ENCODE measurements at regions not wholly inside any gene's neighbourhood (a gene's known extent, or its start where the extent isn't known, plus 50 kb on each side); places are given as distances from the start of the nearest gene placed in this dataset.

DNA sequence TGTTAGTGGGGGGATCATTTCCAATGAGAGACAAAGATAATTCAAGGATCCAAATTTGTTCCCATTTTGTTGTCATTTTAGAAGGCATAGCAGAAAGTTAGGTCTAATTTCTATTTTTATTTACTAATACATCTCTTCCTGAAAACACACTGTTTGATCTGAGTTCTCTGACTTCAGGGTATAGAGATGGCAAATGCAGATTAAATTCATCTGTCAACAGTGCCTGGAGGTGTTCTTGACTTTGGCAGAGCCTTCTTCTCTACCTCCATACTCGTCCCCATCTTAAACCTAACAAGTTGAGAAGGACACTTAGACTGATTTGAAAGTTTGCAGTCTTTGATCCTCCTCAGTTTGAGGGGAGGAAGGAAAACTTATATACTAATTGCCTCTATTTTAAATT, 308.2 kb downstream of the SOX2 start:
- H3K4me1 ChIP-seq (ENCODE audit: control insufficient read depth in 4 of 4, insufficient read depth in 4 of 4, low read length in 3 of 4), result no peaks in the 10 kb centered on the region
- H3K9me3 ChIP-seq (ENCODE audit: control insufficient read depth in 4 of 4, low read length in 3 of 4), result no peaks in the 10 kb centered on the region
- no peak overlapping the region for H3K9ac ChIP-seq (ENCODE audit: low read depth in 1 of 2, low read length in 2 of 2)
- no peaks in the 10 kb centered on the region for H3K36me3 ChIP-seq (ENCODE audit: control insufficient read depth in 4 of 4, insufficient read depth in 3 of 4, low read depth in 1 of 4, low read length in 3 of 4)
- 54% methylated on average over 1 of the region's 1 CpG for WGBS
- peaks cover 0 to 3% (median 0%) of the 10 kb centered on the region in 4 donors for H3K27me3 ChIP-seq (ENCODE audit: control insufficient read depth in 4 of 4, insufficient read depth in 4 of 4, low read length in 3 of 4)
- no peak for DNase-seq (ENCODE audit: low spot score)
- no peak overlapping the region for H3K4me3 ChIP-seq (ENCODE audit: low read depth in 1 of 3, low read length in 3 of 3)
- no peak overlapping the region for H3K27ac ChIP-seq (ENCODE audit: low read depth in 1 of 2, low read length in 2 of 2)
- TF ChIP-seq, protein P1, sequence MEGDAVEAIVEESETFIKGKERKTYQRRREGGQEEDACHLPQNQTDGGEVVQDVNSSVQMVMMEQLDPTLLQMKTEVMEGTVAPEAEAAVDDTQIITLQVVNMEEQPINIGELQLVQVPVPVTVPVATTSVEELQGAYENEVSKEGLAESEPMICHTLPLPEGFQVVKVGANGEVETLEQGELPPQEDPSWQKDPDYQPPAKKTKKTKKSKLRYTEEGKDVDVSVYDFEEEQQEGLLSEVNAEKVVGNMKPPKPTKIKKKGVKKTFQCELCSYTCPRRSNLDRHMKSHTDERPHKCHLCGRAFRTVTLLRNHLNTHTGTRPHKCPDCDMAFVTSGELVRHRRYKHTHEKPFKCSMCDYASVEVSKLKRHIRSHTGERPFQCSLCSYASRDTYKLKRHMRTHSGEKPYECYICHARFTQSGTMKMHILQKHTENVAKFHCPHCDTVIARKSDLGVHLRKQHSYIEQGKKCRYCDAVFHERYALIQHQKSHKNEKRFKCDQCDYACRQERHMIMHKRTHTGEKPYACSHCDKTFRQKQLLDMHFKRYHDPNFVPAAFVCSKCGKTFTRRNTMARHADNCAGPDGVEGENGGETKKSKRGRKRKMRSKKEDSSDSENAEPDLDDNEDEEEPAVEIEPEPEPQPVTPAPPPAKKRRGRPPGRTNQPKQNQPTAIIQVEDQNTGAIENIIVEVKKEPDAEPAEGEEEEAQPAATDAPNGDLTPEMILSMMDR (IDR thresholded peaks at IDR 0.05; ENCODE audit: low read depth, low read length, missing input control), result no peak
- TF ChIP-seq, protein P2, sequence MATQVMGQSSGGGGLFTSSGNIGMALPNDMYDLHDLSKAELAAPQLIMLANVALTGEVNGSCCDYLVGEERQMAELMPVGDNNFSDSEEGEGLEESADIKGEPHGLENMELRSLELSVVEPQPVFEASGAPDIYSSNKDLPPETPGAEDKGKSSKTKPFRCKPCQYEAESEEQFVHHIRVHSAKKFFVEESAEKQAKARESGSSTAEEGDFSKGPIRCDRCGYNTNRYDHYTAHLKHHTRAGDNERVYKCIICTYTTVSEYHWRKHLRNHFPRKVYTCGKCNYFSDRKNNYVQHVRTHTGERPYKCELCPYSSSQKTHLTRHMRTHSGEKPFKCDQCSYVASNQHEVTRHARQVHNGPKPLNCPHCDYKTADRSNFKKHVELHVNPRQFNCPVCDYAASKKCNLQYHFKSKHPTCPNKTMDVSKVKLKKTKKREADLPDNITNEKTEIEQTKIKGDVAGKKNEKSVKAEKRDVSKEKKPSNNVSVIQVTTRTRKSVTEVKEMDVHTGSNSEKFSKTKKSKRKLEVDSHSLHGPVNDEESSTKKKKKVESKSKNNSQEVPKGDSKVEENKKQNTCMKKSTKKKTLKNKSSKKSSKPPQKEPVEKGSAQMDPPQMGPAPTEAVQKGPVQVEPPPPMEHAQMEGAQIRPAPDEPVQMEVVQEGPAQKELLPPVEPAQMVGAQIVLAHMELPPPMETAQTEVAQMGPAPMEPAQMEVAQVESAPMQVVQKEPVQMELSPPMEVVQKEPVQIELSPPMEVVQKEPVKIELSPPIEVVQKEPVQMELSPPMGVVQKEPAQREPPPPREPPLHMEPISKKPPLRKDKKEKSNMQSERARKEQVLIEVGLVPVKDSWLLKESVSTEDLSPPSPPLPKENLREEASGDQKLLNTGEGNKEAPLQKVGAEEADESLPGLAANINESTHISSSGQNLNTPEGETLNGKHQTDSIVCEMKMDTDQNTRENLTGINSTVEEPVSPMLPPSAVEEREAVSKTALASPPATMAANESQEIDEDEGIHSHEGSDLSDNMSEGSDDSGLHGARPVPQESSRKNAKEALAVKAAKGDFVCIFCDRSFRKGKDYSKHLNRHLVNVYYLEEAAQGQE (IDR thresholded peaks at IDR 0.05), result no peak
- TF ChIP-seq TAF1 (conservative IDR thresholded peaks at IDR 0.05), result no peak
- no peak for TF ChIP-seq FOXA2 (IDR thresholded peaks at IDR 0.05)
- no peak for TF ChIP-seq HNF4A (conservative IDR thresholded peaks at IDR 0.05)
- no peak for TF ChIP-seq GABPA (IDR thresholded peaks at IDR 0.05 in 1 of 2, conservative IDR thresholded peaks at IDR 0.05 in 1 of 2)
- no peak for TF ChIP-seq SP1 (IDR thresholded peaks at IDR 0.05)
- TF ChIP-seq JUND (IDR thresholded peaks at IDR 0.05), result no peak
- TF ChIP-seq, protein P3, sequence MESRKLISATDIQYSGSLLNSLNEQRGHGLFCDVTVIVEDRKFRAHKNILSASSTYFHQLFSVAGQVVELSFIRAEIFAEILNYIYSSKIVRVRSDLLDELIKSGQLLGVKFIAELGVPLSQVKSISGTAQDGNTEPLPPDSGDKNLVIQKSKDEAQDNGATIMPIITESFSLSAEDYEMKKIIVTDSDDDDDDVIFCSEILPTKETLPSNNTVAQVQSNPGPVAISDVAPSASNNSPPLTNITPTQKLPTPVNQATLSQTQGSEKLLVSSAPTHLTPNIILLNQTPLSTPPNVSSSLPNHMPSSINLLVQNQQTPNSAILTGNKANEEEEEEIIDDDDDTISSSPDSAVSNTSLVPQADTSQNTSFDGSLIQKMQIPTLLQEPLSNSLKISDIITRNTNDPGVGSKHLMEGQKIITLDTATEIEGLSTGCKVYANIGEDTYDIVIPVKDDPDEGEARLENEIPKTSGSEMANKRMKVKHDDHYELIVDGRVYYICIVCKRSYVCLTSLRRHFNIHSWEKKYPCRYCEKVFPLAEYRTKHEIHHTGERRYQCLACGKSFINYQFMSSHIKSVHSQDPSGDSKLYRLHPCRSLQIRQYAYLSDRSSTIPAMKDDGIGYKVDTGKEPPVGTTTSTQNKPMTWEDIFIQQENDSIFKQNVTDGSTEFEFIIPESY (IDR thresholded peaks at IDR 0.05), result no peak
- no peak for TF ChIP-seq RAD21 (IDR thresholded peaks at IDR 0.05)

DNA sequence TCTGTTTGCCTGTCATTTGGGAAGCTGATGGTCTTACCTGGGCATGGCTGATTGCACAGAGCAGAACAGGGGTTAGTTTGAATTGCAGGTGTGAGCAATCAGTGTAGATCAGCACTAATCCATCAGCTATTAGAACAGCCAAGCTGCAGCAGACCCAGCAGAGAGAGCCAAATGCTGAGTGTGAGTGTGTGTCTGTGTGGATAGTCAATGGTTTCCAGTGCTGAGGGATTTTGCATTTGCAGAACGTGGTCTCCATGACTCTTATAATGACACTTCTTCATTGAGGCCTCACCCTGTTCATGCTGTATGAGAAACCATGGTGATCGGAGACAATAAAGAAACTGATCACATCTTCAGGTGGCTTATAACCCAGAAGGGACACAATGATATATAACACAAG, 312.1 kb downstream of the SOX2 start:
- H3K4me1 ChIP-seq (ENCODE audit: control insufficient read depth in 4 of 4, insufficient read depth in 4 of 4, low read length in 3 of 4), result no peaks in the 10 kb centered on the region
- no peak overlapping the region for H3K27ac ChIP-seq (ENCODE audit: low read depth in 1 of 2, low read length in 2 of 2)
- TF ChIP-seq YY1 (IDR thresholded peaks at IDR 0.05) (no peak), GABPA (IDR thresholded peaks at IDR 0.05 in 1 of 2, conservative IDR thresholded peaks at IDR 0.05 in 1 of 2) (no peak), FOXA1 (IDR thresholded peaks at IDR 0.05) (no peak), JUND (IDR thresholded peaks at IDR 0.05) (no peak), RXRA (IDR thresholded peaks at IDR 0.05) (no peak), EGR1 (IDR thresholded peaks at IDR 0.05; ENCODE audit: low read depth in 2 of 2) (no peak), NR2F2 (IDR thresholded peaks at IDR 0.05) (no peak), FOXA2 (IDR thresholded peaks at IDR 0.05) (no peak), TAF1 (conservative IDR thresholded peaks at IDR 0.05) (no peak)
- TF ChIP-seq, protein P2 (IDR thresholded peaks at IDR 0.05), result no peak
- TF ChIP-seq, protein P3 (IDR thresholded peaks at IDR 0.05), result no peak
- no peak overlapping the region for H3K4me3 ChIP-seq (ENCODE audit: low read depth in 1 of 3, low read length in 3 of 3)
- H3K36me3 ChIP-seq (ENCODE audit: control insufficient read depth in 4 of 4, insufficient read depth in 3 of 4, low read depth in 1 of 4, low read length in 3 of 4), result no peaks in the 10 kb centered on the region
- no peak overlapping the region for H3K9ac ChIP-seq (ENCODE audit: low read depth in 1 of 2, low read length in 2 of 2)
- no peak for DNase-seq (ENCODE audit: low spot score)
- 66% methylated on average over 2 of the region's 2 CpGs for WGBS
- no peaks in the 10 kb centered on the region for H3K9me3 ChIP-seq (ENCODE audit: control insufficient read depth in 4 of 4, low read length in 3 of 4)
- H3K27me3 ChIP-seq (ENCODE audit: control insufficient read depth in 4 of 4, insufficient read depth in 4 of 4, low read length in 3 of 4), result peaks cover 0 to 3% (median 0%) of the 10 kb centered on the region in 4 donors
